NT2/D1 (cell line): ENCODE measurements at regions not wholly inside any gene's neighbourhood (a gene's known extent, or its start where the extent isn't known, plus 50 kb on each side); places are given as distances from the start of the nearest gene placed in this dataset.
"Not testable (repeated sequence)": the region's sequence is repeated elsewhere in the genome, so short reads cannot be mapped to it uniquely, and the experiment has no call there.

ENCODE experiments used
- DNase-seq: peaks from one replicate; pipeline ENCODE4 v3.0.0-alpha.2; 2011; ENCODE audit warnings: low read depth, low spot score
- H3K27me3 ChIP-seq: 2 replicates; pipeline ENCODE4 v1.6.0; 2011; ENCODE audit warnings: mild to moderate bottlenecking; ENCODE audit not compliant: insufficient read length, insufficient read depth
- H3K36me3 ChIP-seq: 2 replicates; pipeline ENCODE4 v1.6.1; 2011; ENCODE audit warnings: mild to moderate bottlenecking, low read length, mixed read lengths; ENCODE audit not compliant: insufficient read depth, insufficient read length
- H3K4me1 ChIP-seq: 2 replicates; pipeline ENCODE4 v1.5.1; 2011; ENCODE audit not compliant: insufficient read depth, insufficient read length
- H3K4me3 ChIP-seq: 2 replicates; pipeline ENCODE4 v1.5.1; 2011; ENCODE audit warnings: low read depth; ENCODE audit not compliant: insufficient read length
- H3K9ac ChIP-seq: 2 replicates; pipeline ENCODE4 v1.6.0; 2011; ENCODE audit warnings: low read depth; ENCODE audit not compliant: insufficient read length
- H3K9me3 ChIP-seq: 2 replicates; pipeline ENCODE4 v1.5.1; 2011; ENCODE audit warnings: mild to moderate bottlenecking, low read length; ENCODE audit not compliant: insufficient read depth
- SUZ12 ChIP-seq: IDR thresholded peaks from 2 replicates; pipeline ENCODE4 v1.6.1; 2011; ENCODE audit not compliant: insufficient read length, insufficient read depth; ENCODE audit errors: extremely low read depth
- YY1 ChIP-seq: IDR thresholded peaks from 2 replicates; pipeline ENCODE4 v1.6.1; 2011; ENCODE audit not compliant: insufficient read length, insufficient read depth
- ZNF274 ChIP-seq: IDR thresholded peaks from 2 replicates; pipeline ENCODE4 v1.6.1; 2011; ENCODE audit warnings: mild to moderate bottlenecking, low read depth, low read length

DNA sequence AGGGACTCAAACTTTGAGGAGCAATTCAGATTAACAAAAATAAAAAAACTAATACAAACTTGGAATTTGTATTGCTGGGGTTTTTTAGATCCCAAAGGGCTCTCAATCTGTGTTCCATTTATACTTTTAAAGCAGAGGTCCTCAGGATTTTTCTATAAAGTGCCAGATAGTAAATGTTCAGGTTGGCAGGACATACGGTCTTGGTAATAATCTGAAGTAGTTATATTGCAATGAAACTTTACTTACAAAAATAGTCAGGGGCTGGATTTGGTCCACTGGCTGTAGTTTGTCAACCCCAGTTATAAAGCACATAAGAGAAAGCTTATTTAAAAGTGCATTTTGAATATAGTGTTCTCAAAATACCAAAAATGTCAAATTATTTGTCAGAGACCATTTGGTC lies 164.1 kb upstream of the CTSO start:
- DNase-seq: no peak
- Histone ChIP-seq H3K4me1 (no peaks in the 10 kb centered on the region), H3K9me3 (no peaks in the 10 kb centered on the region), H3K4me3 (no peak overlapping the region), H3K27me3 (no peaks in the 10 kb centered on the region), H3K9ac (no peak overlapping the region), H3K36me3 (no peaks in the 10 kb centered on the region)
- TF ChIP-seq SUZ12 (no peak), ZNF274 (no peak), YY1 (no peak)

DNA sequence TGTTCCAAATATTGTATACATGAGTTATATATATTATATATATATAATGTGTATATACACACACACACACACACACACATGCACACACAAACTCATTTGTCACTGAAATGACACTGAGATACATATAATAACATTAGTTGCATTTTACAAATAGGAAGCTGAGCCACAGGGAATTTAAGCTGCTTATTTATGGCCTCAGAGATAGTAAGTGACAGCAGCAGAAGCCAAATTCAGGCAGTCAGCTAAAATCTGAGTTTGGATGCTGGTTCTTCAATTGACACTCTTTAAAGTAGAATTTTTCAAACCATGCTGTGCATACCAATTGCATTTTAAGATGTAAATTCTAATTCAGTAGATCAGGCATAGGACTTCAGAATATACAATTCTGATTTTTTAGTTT lies 163.3 kb upstream of the CTSO start:
- H3K4me3 ChIP-seq: no peak overlapping the region
- H3K9me3 ChIP-seq: no peaks in the 10 kb centered on the region
- H3K4me1 ChIP-seq: no peaks in the 10 kb centered on the region
- no peaks in the 10 kb centered on the region for H3K36me3 ChIP-seq
- DNase-seq: no peak
- H3K27me3 ChIP-seq: no peaks in the 10 kb centered on the region
- no peak for TF ChIP-seq SUZ12
- TF ChIP-seq YY1: no peak
- no peak for TF ChIP-seq ZNF274
- H3K9ac ChIP-seq: no peak overlapping the region

DNA sequence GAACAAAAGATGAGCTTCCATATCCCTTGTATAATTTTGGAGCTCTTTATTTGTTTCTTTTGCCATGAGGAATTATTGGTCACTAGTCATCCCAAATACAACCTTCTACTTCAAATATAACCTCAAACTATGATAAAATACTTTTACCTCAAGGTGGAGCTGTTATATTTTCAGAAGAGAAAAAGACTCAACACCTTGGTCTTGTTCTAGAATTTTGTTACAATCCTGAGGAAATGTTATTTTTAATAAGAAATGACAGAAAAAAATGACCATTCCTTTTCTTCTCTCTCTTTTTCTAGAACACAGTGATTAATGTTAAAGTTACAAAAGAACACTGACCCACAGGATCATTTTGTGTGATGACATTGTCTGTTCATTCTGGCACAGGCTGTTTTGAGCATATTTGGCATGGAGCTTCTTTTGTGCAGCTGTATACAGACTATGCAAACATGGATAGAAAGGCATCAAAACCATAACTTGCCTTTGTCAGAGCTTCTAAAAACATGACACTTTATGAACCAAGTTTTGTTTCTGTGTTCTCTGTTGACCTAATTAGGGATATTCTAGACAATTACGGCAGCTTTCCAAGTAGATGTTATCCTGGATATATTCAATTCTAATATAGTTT lies 159.6 kb upstream of the CTSO start:
- TF ChIP-seq YY1 (no peak), SUZ12 (no peak), ZNF274 (no peak)
- H3K4me1 ChIP-seq: no peaks in the 10 kb centered on the region
- no peak for DNase-seq
- H3K4me3 ChIP-seq: no peak overlapping the region
- H3K27me3 ChIP-seq: no peaks in the 10 kb centered on the region
- H3K36me3 ChIP-seq: no peaks in the 10 kb centered on the region
- H3K9ac ChIP-seq: no peak overlapping the region
- H3K9me3 ChIP-seq: no peaks in the 10 kb centered on the region

DNA sequence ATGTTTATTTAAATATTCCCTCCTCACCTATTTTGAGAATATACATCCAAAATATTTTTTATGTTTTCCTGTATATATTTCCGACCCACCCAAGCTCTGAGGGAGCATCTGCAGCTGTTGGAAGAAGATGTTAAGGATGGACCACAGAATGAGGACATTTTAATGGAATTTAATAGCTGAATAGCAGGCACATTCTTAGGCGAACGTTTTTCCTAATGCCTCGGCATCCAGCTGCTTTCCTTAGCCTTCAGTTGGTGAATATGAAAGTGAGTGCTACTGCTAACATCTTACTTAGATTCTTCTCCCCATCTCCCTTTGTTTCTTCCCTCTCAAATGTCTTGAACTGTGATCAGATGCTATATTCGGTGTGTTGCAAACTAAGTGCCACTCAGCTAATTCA lies 158.0 kb upstream of the CTSO start:
- H3K36me3 ChIP-seq: no peaks in the 10 kb centered on the region
- H3K27me3 ChIP-seq: no peaks in the 10 kb centered on the region
- no peaks in the 10 kb centered on the region for H3K9me3 ChIP-seq
- no peak for DNase-seq
- H3K9ac ChIP-seq: no peak overlapping the region
- no peak overlapping the region for H3K4me3 ChIP-seq
- TF ChIP-seq YY1 (no peak), ZNF274 (no peak), SUZ12 (no peak)
- no peaks in the 10 kb centered on the region for H3K4me1 ChIP-seq

DNA sequence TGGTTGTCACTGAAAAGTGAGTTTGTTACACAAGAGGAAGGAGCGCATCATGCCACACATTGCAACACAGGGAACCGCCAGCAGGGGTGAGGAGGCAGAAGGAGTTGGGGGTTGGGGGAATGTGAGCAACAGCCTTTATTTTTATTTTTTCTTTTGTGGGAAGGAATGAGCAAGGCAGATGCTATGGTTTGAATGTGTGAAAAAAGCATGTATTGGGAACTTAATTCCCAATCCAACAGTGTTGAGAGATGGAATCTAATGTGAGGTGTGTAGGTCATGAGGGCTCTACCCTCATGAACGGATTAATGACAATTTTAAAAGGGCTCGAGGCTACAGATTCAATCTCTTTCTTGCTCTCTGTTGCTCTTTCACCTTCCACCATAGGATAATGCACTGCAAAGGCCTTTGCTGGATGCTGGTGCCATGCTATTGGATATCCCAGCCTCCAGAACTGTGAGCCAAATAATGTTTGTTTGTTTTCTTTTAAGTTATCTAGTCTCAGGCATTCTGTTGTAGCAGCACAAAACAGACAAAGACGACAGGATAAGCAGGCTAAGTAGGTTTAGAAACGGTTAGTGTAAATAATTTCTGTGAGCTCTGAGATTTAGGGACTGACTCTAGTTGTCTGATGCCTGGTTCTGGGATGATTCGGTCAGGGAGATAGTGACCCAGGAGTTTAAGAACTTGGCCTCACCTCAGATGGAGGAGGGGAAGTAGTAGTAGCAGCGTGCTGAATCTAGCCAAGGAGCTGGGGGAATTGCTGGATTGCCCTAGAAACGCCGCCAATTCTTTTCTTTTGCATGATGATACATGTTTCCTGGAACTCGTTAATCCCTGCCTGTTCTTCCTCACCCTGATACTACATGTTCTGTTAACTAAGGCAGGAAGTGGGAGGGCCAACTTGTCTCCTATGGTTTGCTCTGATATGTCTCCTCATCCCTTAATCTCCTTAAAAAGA lies 156.6 kb upstream of the CTSO start:
- Histone ChIP-seq H3K4me1 (no peaks in the 10 kb centered on the region), H3K4me3 (no peak overlapping the region), H3K27me3 (no peaks in the 10 kb centered on the region), H3K9me3 (no peaks in the 10 kb centered on the region), H3K9ac (no peak overlapping the region), H3K36me3 (no peaks in the 10 kb centered on the region)
- DNase-seq: no peak
- TF ChIP-seq YY1 (no peak), ZNF274 (no peak), SUZ12 (no peak)

DNA sequence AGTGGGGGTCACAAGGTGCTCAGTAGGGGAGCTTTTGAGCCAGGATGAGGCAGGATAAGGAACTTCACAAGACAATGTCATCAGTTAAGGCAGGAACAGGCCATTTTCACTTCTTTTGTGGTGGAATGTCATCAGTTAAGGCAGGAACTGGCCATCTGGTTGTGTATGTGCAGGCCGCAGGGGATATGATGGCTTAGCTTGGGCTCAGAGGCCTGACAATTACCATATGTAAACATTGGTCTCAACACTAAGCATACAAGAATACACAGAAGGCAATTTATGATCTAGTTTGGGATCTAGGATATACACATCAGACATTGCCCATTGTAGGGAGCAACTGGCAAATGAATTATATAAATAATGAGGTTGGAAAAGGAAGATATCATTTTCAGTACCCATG lies 155.4 kb upstream of the CTSO start:
- not testable (repeated sequence) for DNase-seq, H3K9me3 ChIP-seq, H3K36me3 ChIP-seq, H3K4me3 ChIP-seq, H3K27me3 ChIP-seq, H3K4me1 ChIP-seq, H3K9ac ChIP-seq

DNA sequence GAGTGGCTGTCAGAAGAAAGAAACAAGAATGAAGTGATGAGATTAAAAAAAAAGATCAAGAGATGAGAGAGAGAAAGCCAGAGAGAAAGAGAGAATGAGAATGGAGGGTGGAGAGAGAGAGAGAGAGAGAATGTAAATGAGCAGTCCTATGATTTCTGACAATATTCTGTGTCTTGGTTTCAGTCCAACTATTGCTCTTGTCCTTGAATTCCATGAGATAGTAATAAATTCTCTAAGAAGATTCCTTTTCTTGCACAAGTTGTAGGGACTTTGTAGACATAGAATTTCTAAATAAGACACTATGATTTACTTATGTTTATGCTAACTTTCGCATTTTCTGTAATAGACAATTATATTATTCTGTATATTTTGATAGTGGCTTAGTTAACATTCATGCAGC lies 149.6 kb upstream of the CTSO start:
- Histone ChIP-seq H3K9me3 (no peaks in the 10 kb centered on the region), H3K9ac (no peak overlapping the region), H3K4me1 (no peaks in the 10 kb centered on the region), H3K4me3 (no peak overlapping the region), H3K36me3 (no peaks in the 10 kb centered on the region), H3K27me3 (no peaks in the 10 kb centered on the region)
- no peak for TF ChIP-seq YY1
- TF ChIP-seq SUZ12: no peak
- TF ChIP-seq ZNF274: no peak
- no peak for DNase-seq
